ENCODE measurements at regions not wholly inside any gene's neighbourhood (a gene's known extent, or its start where the extent isn't known, plus 50 kb on each side); places are given as distances from the start of the nearest gene placed in this dataset.

- TF ChIP-seq PRPF4 (IDR thresholded peaks at IDR 0.05; ENCODE audit: insufficient read depth, low read depth, low read length, poor library complexity, severe bottlenecking) = no peak
Observed at GRCh38 chr5:17806818-17807468, 172.7 kb downstream of the TAF11L14 start (continued).

- WGBS (ENCODE audit: insufficient coverage, low coverage, missing lambda C conversion rate) = 0% methylated on average over 2 of the region's 2 CpGs
- H4K20me1 ChIP-seq (replicated peaks; ENCODE audit: control insufficient read depth, insufficient read depth, low read length) = no peaks in the 10 kb centered on the region
- POLR2A ChIA-PET = no interaction called here
- no peaks in the 10 kb centered on the region for H3K4me1 ChIP-seq (replicated peaks in 1 of 2; ENCODE audit: control insufficient read depth in 2 of 2, insufficient read depth in 2 of 2, low read length in 2 of 2)
- no peaks in the 10 kb centered on the region for H3K9me1 ChIP-seq (ENCODE audit: control insufficient read depth, insufficient read depth, low read length)
- no peak for FAIRE-seq
- no peak overlapping the region for H3K9ac ChIP-seq (ENCODE audit: insufficient read depth in 1 of 2, low read depth in 2 of 2, low read length in 2 of 2)
- no peak overlapping the region for H3K4me2 ChIP-seq (ENCODE audit: insufficient read depth, low read length)
- no peak for DNase-seq (ENCODE audit: extremely low read depth in 1 of 4, low spot score in 3 of 4)
- H3K9me3 ChIP-seq (replicated peaks; ENCODE audit: control insufficient read depth, insufficient read depth, low read depth, low read length) = no peaks in the 10 kb centered on the region
- H3K27ac ChIP-seq (ENCODE audit: extremely low read depth, low read depth, low read length) = no peak overlapping the region
- BruUV-seq (replicated peaks) = no TSS peak
- in situ Hi-C loops (cut with MboI) (no loop called here), intact Hi-C loops (cut with micrococcal nuclease) (no loop called here)
- no peak overlapping the region for H2AFZ ChIP-seq (ENCODE audit: low read depth, low read length)
- H3K27me3 ChIP-seq (ENCODE audit: control insufficient read depth in 2 of 2, insufficient read depth in 2 of 2, low read length in 2 of 2) = no peaks in the 10 kb centered on the region
- no peak for ATAC-seq
- TF ChIP-seq RFX1 (IDR thresholded peaks at IDR 0.05) (0 out of 2 replicates have a peak, but pooled peaks have one; percentile 14), ADNP (tag; IDR thresholded peaks at IDR 0.05) (no peak)
- H3K36me3 ChIP-seq (ENCODE audit: control insufficient read depth, insufficient read depth, low read length) = no peaks in the 10 kb centered on the region
- no peaks in the 10 kb centered on the region for H3K79me2 ChIP-seq (ENCODE audit: control insufficient read depth, insufficient read depth, low read length)
- H3K4me3 ChIP-seq = no peak overlapping the region
- CTCF ChIA-PET (ENCODE audit: low intra/inter-chr PET ratio) = no interaction called here
Observed at GRCh38 chr5:17808566-17808965, 174.3 kb downstream of the TAF11L14 start.

- no peaks in the 10 kb centered on the region for H3K9me1 ChIP-seq (ENCODE audit: control insufficient read depth, insufficient read depth, low read length)
- 0% methylated on average over 1 of the region's 1 CpG for WGBS (ENCODE audit: insufficient coverage, low coverage, missing lambda C conversion rate)
Observed at GRCh38 chr5:17810734-17811133, 176.5 kb downstream of the TAF11L14 start.

More at GRCh38 chr5:17810734-17811133, 176.5 kb downstream of the TAF11L14 start:
- ChIA-PET POLR2A (no interaction called here), CTCF (ENCODE audit: low intra/inter-chr PET ratio) (no interaction called here)
- Histone ChIP-seq H3K36me3 (ENCODE audit: control insufficient read depth, insufficient read depth, low read length) (no peaks in the 10 kb centered on the region), H3K27ac (ENCODE audit: extremely low read depth, low read depth, low read length) (no peak overlapping the region), H4K20me1 (replicated peaks; ENCODE audit: control insufficient read depth, insufficient read depth, low read length) (no peaks in the 10 kb centered on the region), H3K4me1 (replicated peaks in 1 of 2; ENCODE audit: control insufficient read depth in 2 of 2, insufficient read depth in 2 of 2, low read length in 2 of 2) (no peaks in the 10 kb centered on the region), H2AFZ (ENCODE audit: low read depth, low read length) (no peak overlapping the region), H3K9ac (ENCODE audit: insufficient read depth in 1 of 2, low read depth in 2 of 2, low read length in 2 of 2) (no peak overlapping the region), H3K4me2 (ENCODE audit: insufficient read depth, low read length) (no peak overlapping the region), H3K27me3 (ENCODE audit: control insufficient read depth in 2 of 2, insufficient read depth in 2 of 2, low read length in 2 of 2) (no peaks in the 10 kb centered on the region), H3K79me2 (ENCODE audit: control insufficient read depth, insufficient read depth, low read length) (no peaks in the 10 kb centered on the region), H3K4me3 (no peak overlapping the region), H3K9me3 (replicated peaks; ENCODE audit: control insufficient read depth, insufficient read depth, low read depth, low read length) (no peaks in the 10 kb centered on the region)
- no peak for ATAC-seq
- TF ChIP-seq PBX2 (CRISPR knock-in tag; IDR thresholded peaks at IDR 0.05; ENCODE audit: low read depth) (no peak), PBX2 (tag; conservative IDR thresholded peaks at IDR 0.05; ENCODE audit: low read depth) (no peak), CSDE1 (IDR thresholded peaks at IDR 0.05) (no peak)
- in situ Hi-C loops (cut with MboI) = no loop called here
- DNase-seq (ENCODE audit: extremely low read depth in 1 of 4, low spot score in 3 of 4) = no peak
- FAIRE-seq = no peak
- intact Hi-C loops (cut with micrococcal nuclease) = no loop called here
- BruUV-seq (replicated peaks) = no TSS peak
